K562 (cell line): ENCODE measurements at regions not wholly inside any gene's neighbourhood (a gene's known extent, or its start where the extent isn't known, plus 50 kb on each side); places are given as distances from the start of the nearest gene placed in this dataset.

Experiments used
- ATAC-seq: fragments of 200-7000 bp; cut with Tn5 transposase; 3 replicates; pipeline ENCODE4 v1.9.1; 2020; ENCODE audit warnings: moderate library complexity
- BruUV-seq: library from RNA; stranded (reverse); fragments of 400-500 nt; replicated peaks from 2 replicates; lab custom pipeline; 2021; lab: Mats Ljungman, UMichigan
- CTCF ChIA-PET: fragments of 300-600 bp; formaldehyde crosslinking; extraction: SDS; loops from one replicate; lab custom pipeline; 2021; ENCODE audit warnings: low intra/inter-chr PET ratio; lab: Yijun Ruan, JAX
- POLR2A ChIA-PET: fragments of 300-600, 350-650 bp; sonication (Branson Sonifier 250); formaldehyde crosslinking; extraction: SDS; loops from one replicate; lab custom pipeline; 2021; ENCODE audit warnings: antibody characterized with exemption, inconsistent platforms; lab: Yijun Ruan, JAX
- DNase-seq, 4 experiments: peaks; one replicate each; pipeline versions ENCODE4 v3.0.0 to v3.0.0-alpha.2; 2011 to 2018; ENCODE audit warnings: low spot score in 3 of 4, mixed read lengths in 3 of 4; ENCODE audit errors: extremely low read depth in 1 of 4
- FAIRE-seq: peaks from 2 replicates; lab custom pipeline; 2011; peaks lifted over from hg19 to GRCh38; lab: Jason Lieb, UNC
- H2AFZ ChIP-seq: 2 replicates; pipeline ENCODE4 v1.6.0; 2011; ENCODE audit warnings: low read depth, low read length, control low read depth, inconsistent platforms
- H3K27ac ChIP-seq: fragments of 200-600 bp; 3 replicates; pipeline ENCODE4 v1.8.0; 2011; ENCODE audit warnings: low read depth, mild to moderate bottlenecking, control low read depth, inconsistent platforms, low read length, moderate library complexity, mixed read lengths; ENCODE audit errors: extremely low read depth
- H3K27me3 ChIP-seq, 2 experiments: fragments of 300-600 bp in 1 of 2; 2 replicates in 1 of 2; 3 replicates in 1 of 2; pipeline versions ENCODE4 v1.6.0 to v1.8.0; 2011; ENCODE audit warnings: inconsistent platforms in 2 of 2, low read length in 2 of 2, mild to moderate bottlenecking in 1 of 2, mixed read lengths in 1 of 2, moderate library complexity in 1 of 2; ENCODE audit not compliant: control insufficient read depth in 2 of 2, insufficient read depth in 2 of 2
- H3K36me3 ChIP-seq: fragments of 300-600 bp; 3 replicates; pipeline ENCODE4 v1.8.0; 2011; ENCODE audit warnings: mild to moderate bottlenecking, low read length, inconsistent platforms; ENCODE audit not compliant: control insufficient read depth, insufficient read depth
- H3K4me1 ChIP-seq, 2 experiments: fragments of 200-600 bp in 1 of 2; replicated peaks in 1 of 2; 2 replicates in 1 of 2; 3 replicates in 1 of 2; pipeline versions ENCODE4 v1.5.1 to v1.8.0; 2011; ENCODE audit warnings: inconsistent platforms in 2 of 2, low read length in 2 of 2, mild to moderate bottlenecking in 1 of 2, mixed read lengths in 1 of 2, moderate library complexity in 1 of 2; ENCODE audit not compliant: control insufficient read depth in 2 of 2, insufficient read depth in 2 of 2
- H3K4me2 ChIP-seq: 2 replicates; pipeline ENCODE4 v1.6.1; 2011; ENCODE audit warnings: low read length, control low read depth, inconsistent platforms, mixed read lengths; ENCODE audit not compliant: insufficient read depth
- H3K4me3 ChIP-seq: fragments of 200-600 bp; sonication (generic), shearing (Covaris generic); 2 replicates; pipeline ENCODE4 v1.5.1; 2016; ENCODE audit warnings: control low read depth, inconsistent platforms
- H3K79me2 ChIP-seq: fragments of 200-600 bp; 3 replicates; pipeline ENCODE4 v1.8.0; 2011; ENCODE audit warnings: low read length, inconsistent platforms; ENCODE audit not compliant: control insufficient read depth, insufficient read depth
- H3K9ac ChIP-seq, 2 experiments: 2 replicates each; pipeline versions ENCODE4 v1.6.0 to v1.6.1; 2011; ENCODE audit warnings: low read depth in 2 of 2, low read length in 2 of 2, control low read depth in 1 of 2, inconsistent platforms in 1 of 2, mild to moderate bottlenecking in 1 of 2, mixed read lengths in 1 of 2; ENCODE audit not compliant: insufficient read depth in 1 of 2
- H3K9me1 ChIP-seq: one replicate; pipeline ENCODE4 v1.6.0; 2011; ENCODE audit warnings: inconsistent platforms, mild to moderate bottlenecking, low read length, moderate library complexity; ENCODE audit not compliant: control insufficient read depth, insufficient read depth
- H3K9me3 ChIP-seq: replicated peaks from 2 replicates; pipeline ENCODE4 v1.5.1; 2011; ENCODE audit warnings: low read depth, low read length, inconsistent platforms; ENCODE audit not compliant: control insufficient read depth, insufficient read depth
- H4K20me1 ChIP-seq: replicated peaks from 2 replicates; pipeline ENCODE4 v1.6.1; 2011; ENCODE audit warnings: low read length, inconsistent platforms, mixed read lengths; ENCODE audit not compliant: control insufficient read depth, insufficient read depth
- CREB5 ChIP-seq: fragments of 250-450 bp; sonication (Bioruptor Pico); IDR thresholded peaks from 2 replicates; pipeline ENCODE4 v1.5.0; 2020; ENCODE audit warnings: mild to moderate bottlenecking
- CSDE1 ChIP-seq, 2 experiments: fragments of 450-650 bp; IDR thresholded peaks; 2 replicates each; pipeline ENCODE4 v1.6.1; 2016; ENCODE audit warnings: mild to moderate bottlenecking in 1 of 2
- EGR1 ChIP-seq: fragments of 450-650 bp; conservative IDR thresholded peaks from 2 replicates; pipeline ENCODE4 v1.6.1; 2017; ENCODE audit warnings: mild to moderate bottlenecking
- HDAC6 ChIP-seq: IDR thresholded peaks from 2 replicates; pipeline ENCODE4 v1.6.1; 2012; ENCODE audit warnings: low read depth, mild to moderate bottlenecking, control low read depth, inconsistent platforms, low read length, moderate library complexity
- HDGF ChIP-seq: fragments of 450-650 bp; IDR thresholded peaks from 2 replicates; pipeline ENCODE4 v1.6.1; 2016
- KAT8 ChIP-seq: fragments of 450-650 bp; IDR thresholded peaks from 2 replicates; pipeline ENCODE4 v1.6.1; 2016; ENCODE audit warnings: low read depth, mild to moderate bottlenecking
- PTTG1 ChIP-seq: fragments of 450-650 bp; IDR thresholded peaks from 2 replicates; pipeline ENCODE4 v1.6.1; 2016; ENCODE audit warnings: low read depth, mild to moderate bottlenecking, missing genetic modification characterization, missing compliant biosample characterization
- RFX5 ChIP-seq: IDR thresholded peaks from 2 replicates; pipeline ENCODE4 v1.6.1; 2011; ENCODE audit warnings: low read depth, mild to moderate bottlenecking, improper control_type of control experiment, low read length
- SMAD1 ChIP-seq: fragments of 150-350 bp; IDR thresholded peaks from 2 replicates; pipeline ENCODE4 v1.6.1; 2014; ENCODE audit warnings: low read length, low read depth; ENCODE audit not compliant: partially characterized antibody
- SMAD2 ChIP-seq: fragments of 150-350 bp; IDR thresholded peaks from 2 replicates; pipeline ENCODE4 v1.6.1; 2014; ENCODE audit warnings: low read depth, mild to moderate bottlenecking, low read length
- WGBS: fragments of 100-300 bp; shearing (Covaris generic); methylation state at CpG from one replicate; pipeline ENCODE4 v1.1.6; 2016; ENCODE audit warnings: low coverage, mixed read lengths; ENCODE audit not compliant: insufficient coverage; ENCODE audit errors: missing lambda C conversion rate; 5-methylcytosine and 5-hydroxymethylcytosine counted together
- in situ Hi-C: fragments of 300-500 bp; cut with MboI; formaldehyde crosslinking; loops from 4 replicates; pipeline ENCODE4 v1.15.0; 2018; ENCODE audit warnings: inconsistent platforms, mixed read lengths
- intact Hi-C: fragments of 100-400 bp; cut with micrococcal nuclease; formaldehyde crosslinking; loops from 2 replicates; pipeline ENCODE4 v1.14.2; 2022

- TF ChIP-seq HDGF (no peak), RFX5 (no peak), CSDE1 (IDR thresholded peaks at IDR 0.05) (no peak), PTTG1 (tag) (no peak), KAT8 (no peak), HDAC6 (no peak), SMAD1 (no peak), EGR1 (no peak), CREB5 (no peak)
- TF ChIP-seq, all 486 proteins: peak for 0
Measured at GRCh38 chr2:222783592-222783991, 77.2 kb upstream of the ACSL3 start (continued).

GRCh38 chr2:222790932-222791331 is 69.9 kb upstream of the ACSL3 start:
- intact Hi-C loops = no loop called here
- no peak for TF ChIP-seq SMAD2
- TF ChIP-seq, all 486 proteins: peak for 0
- H3K4me3 ChIP-seq = no peak overlapping the region
- POLR2A ChIA-PET = interaction anchor here (0.7 kb wide), 1 partner anchor 14 kb away, joined by 3 read pairs; no protein-coding TSS in a partner anchor
- no peak for DNase-seq
- no peaks in the 10 kb centered on the region for H3K9me1 ChIP-seq
- in situ Hi-C loops = no loop called here
- ATAC-seq = no peak
- H3K9ac ChIP-seq = no peak overlapping the region
- no peak overlapping the region for H3K27ac ChIP-seq
- 71% methylated on average over 4 of the region's 7 CpGs for WGBS
- CTCF ChIA-PET = no interaction called here
- no peak for FAIRE-seq
- H3K27me3 ChIP-seq = no peaks in the 10 kb centered on the region
- H2AFZ ChIP-seq = no peak overlapping the region
- BruUV-seq = no TSS peak
- no peaks in the 10 kb centered on the region for H3K79me2 ChIP-seq
- no peak overlapping the region for H3K4me2 ChIP-seq
- no peaks in the 10 kb centered on the region for H3K9me3 ChIP-seq
- H3K4me1 ChIP-seq = peaks cover 0 to 6% of the 10 kb centered on the region in 2 experiments; a peak in 3 of 5 replicates
- H4K20me1 ChIP-seq = no peaks in the 10 kb centered on the region
- H3K36me3 ChIP-seq = no peaks in the 10 kb centered on the region
